ENCODE measurements at regions not wholly inside any gene's neighbourhood (a gene's known extent, or its start where the extent isn't known, plus 50 kb on each side); places are given as distances from the start of the nearest gene placed in this dataset.

GRCh38 chr6:106000935-106001334 is 85.2 kb upstream of the PRDM1 start:
- no peak for TF ChIP-seq ZNF263 (CRISPR knock-in tag; IDR thresholded peaks at IDR 0.05)
- no peak for TF ChIP-seq CTCF (CRISPR knock-in tag; IDR thresholded peaks at IDR 0.05)
- TF ChIP-seq ESRRA (CRISPR knock-in tag; IDR thresholded peaks at IDR 0.05; ENCODE audit: low read depth), result no peak
- no peak for TF ChIP-seq CBFB (CRISPR knock-in tag; IDR thresholded peaks at IDR 0.05)
- TF ChIP-seq POLR2A (IDR thresholded peaks at IDR 0.05; ENCODE audit: insufficient read depth in 1 of 2, low read depth in 2 of 2, low read length in 2 of 2), result no peak
- TF ChIP-seq TP53 (CRISPR knock-in tag; conservative IDR thresholded peaks at IDR 0.05), result no peak
- TF ChIP-seq POLR2AphosphoS2 (IDR thresholded peaks at IDR 0.05; ENCODE audit: low read depth, low read length), result no peak
- no peak for TF ChIP-seq REST (IDR thresholded peaks at IDR 0.05; ENCODE audit: borderline replicate concordance in 1 of 2, low read depth in 1 of 2, low read length in 2 of 2)
- TF ChIP-seq ZNF784 (CRISPR knock-in tag; IDR thresholded peaks at IDR 0.05; ENCODE audit: borderline replicate concordance), result no peak
- TF ChIP-seq ATF2 (CRISPR knock-in tag; IDR thresholded peaks at IDR 0.05), result no peak
- TF ChIP-seq HDAC2 (CRISPR knock-in tag; IDR thresholded peaks at IDR 0.05), result no peak
- no peak for TF ChIP-seq HNRNPL (IDR thresholded peaks at IDR 0.05; ENCODE audit: low read depth, low read length)
